NCI-H2081 treated with DMSO at 0.1 percent for 48 hours (cell line): ENCODE measurements at regions not wholly inside any gene's neighbourhood (a gene's known extent, or its start where the extent isn't known, plus 50 kb on each side); places are given as distances from the start of the nearest gene placed in this dataset.
"Not testable (repeated sequence)": the region's sequence is repeated elsewhere in the genome, so short reads cannot be mapped to it uniquely, and the experiment has no call there.

Source experiments
- DNase-seq: peaks from one replicate; lab custom pipeline; 2025; lab: John Stamatoyannopoulos, UW

DNA sequence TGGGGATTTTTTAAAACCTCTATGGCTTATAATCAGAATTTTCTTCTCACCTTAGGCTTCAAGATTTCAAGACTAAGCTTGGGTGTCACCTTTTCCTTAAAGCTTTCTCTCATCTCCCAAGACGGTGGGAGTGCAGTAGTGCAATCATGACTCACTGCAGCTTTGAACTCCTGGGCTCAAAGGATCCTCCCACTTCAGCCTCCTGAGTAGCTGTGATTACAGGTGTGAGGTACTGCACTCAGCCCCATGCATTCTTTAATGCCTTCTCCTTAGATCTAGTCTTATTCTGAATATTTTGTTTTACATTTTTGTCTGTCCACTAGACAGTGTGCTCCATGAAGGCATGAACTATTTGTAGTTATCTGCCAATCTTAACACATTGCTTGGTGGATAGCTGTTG is 55.7 kb upstream of the FAT3 start:
- no peak for DNase-seq

- no peak for DNase-seq
Measured at GRCh38 chr11:92167571-92167970, 57.0 kb upstream of the FAT3 start.

DNA sequence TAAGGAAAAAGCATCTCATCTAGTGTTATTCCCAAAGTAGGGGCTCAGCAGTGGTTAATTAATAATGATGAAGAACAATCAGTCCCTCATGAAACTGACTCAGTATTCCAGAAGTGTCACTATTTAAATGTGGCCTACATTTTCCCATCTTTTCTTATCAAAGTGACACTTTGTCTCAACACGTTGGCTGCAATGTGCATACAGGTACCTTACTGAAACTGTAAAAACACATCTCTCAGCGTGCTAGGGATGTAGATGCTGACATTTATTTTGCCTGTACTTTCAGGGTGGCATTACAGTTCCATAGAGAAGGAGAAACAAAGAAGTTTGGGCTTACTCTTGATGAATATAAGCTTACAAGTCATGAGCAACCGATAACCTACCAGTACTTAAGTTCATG is 58.3 kb upstream of the FAT3 start:
- no peak for DNase-seq

DNA sequence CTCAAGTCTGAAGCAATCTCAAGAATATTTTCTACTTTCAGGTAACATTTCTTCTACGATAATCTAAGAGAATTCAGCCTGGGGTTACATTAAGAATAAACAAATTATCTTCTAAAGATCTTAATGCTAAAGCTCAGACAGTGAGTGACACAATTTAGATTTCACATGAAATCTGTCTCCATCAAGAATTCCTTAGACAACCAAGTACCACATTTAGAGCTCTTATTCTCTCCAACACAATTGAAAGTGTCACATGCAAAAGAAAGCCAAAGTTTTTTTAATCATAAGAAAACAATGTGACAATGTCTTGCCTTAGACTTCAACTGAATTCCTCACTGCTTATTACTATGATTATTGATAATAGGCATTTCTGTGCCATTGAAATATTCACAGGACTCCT is 60.7 kb upstream of the FAT3 start:
- DNase-seq = no peak

- DNase-seq = no peak
Measured at GRCh38 chr11:92162776-92163175, 61.8 kb upstream of the FAT3 start.

GRCh38 chr11:92159931-92160330 is 64.7 kb upstream of the FAT3 start:
- DNase-seq = no peak

- DNase-seq = not testable (repeated sequence)
Measured at GRCh38 chr11:92157390-92157789, 67.2 kb upstream of the FAT3 start.

GRCh38 chr11:92154611-92155010 is 70.0 kb upstream of the FAT3 start:
- DNase-seq = no peak

DNA sequence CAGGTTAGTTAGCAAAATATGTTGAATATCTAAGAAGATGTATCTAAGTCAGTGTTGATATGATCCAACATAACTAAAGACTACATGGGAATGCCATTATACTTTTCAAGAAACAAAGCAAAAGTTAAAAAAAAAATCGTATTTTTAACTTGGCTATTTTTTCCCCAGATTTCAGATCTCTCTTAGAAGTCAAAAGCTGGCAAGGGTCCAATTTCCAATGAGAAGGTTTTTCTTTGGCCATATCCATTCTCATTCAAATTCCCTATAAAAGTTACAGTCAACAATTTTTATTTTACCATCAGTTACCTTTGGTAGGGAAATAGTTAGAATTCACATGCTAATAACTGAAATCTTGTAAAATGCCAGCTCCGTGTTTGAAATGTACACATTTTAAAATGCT is 70.5 kb upstream of the FAT3 start:
- DNase-seq = no peak

DNA sequence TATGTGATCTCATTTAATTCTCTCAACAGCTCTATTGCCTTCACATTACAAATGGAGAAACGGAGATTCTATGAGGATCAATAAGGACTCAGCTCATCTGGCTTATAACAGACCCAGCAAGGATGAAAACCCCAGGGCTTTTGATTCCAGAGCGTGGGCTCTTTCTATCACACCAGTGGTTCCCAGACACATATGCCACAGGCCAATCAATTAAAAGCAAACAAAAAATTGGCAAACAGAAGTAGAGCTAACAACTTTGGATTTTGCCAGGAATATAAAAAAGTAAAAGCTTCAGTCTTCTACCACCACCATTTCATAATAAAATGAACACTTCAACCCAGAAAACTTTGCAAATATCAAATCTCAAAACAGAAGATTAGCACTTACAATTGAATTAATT is 71.1 kb upstream of the FAT3 start:
- DNase-seq = no peak

- DNase-seq = no peak
Measured at GRCh38 chr11:92152245-92152644, 72.4 kb upstream of the FAT3 start.

DNA sequence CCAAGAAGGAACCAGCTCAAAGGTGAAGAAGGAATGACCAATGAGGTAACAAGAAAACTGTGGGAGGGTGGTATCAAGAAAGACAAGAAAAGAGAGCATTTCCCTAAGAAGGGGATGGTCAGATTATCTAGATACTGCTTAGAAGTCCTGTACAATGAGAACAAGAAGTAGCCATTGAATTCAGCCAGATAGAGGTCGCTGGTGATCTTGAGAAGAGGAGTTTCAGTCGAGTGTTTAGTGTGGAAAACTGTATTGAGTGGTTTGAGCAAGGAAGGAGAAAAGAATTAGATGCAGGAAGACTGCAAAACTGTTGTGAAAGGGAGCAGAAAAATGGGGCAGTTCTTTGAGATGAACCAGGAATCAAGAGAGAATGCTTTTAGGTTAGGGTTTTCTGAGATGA is 74.6 kb upstream of the FAT3 start:
- DNase-seq = no peak

GRCh38 chr11:92141725-92142124 is 82.9 kb upstream of the FAT3 start:
- DNase-seq = no peak

DNA sequence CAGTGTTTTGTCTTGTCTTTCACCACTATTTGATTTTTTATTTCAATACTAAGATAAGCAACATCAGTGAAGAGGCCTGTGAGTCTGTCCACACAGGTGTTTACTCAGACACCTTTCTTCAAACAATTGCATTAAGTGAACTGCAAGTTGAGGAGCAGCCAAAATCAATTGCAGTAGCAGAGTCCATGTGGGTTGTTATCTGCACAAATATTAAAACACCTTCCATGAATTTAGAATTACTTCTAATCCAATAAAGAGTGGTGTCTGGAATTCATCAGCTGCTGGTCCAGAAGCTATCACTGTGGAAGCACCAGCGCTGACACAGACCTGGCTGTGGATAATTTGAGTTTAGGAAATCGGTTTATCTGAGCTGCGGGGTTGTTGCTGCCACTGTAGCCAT is 83.5 kb upstream of the FAT3 start:
- no peak for DNase-seq

GRCh38 chr11:92140021-92140420 is 84.6 kb upstream of the FAT3 start:
- no peak for DNase-seq

DNA sequence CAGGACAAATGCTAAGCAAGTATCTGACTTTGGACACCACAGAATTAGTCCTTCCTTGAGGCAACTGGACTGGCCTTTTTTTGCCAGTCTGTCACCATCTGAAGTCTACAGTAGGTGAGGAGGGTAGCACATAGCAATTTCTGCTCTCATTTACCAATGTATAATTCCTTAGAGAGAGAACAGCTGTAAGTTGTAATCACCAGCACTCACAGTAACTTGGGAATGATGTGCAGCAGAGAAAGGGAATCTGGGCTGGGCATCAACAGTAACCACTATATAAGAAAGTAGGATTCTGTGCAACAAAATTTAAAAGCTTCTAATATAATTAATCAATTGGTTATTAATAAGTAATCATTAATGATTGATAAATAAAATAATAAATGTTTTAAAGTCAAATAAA is 86.3 kb upstream of the FAT3 start:
- DNase-seq = no peak

- no peak for DNase-seq
Measured at GRCh38 chr11:92137747-92138146, 86.9 kb upstream of the FAT3 start.

DNA sequence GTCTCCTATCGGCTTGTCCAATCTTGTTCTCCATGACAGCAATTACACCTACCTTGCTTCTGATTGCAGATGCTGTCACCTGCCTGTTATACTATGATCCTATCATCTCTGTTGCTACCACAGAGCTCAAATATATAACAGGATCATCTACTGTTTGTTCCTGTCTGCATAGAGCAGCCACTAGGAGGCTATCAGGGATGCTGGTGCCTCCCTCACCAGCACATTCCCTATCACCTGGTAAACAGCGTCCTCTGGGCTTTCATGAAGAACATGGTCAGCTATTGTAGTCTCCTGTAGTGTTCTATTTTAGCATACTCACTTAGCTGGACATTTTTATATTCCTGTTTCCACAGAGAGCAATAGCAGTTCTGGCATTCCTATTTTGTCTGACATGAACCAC is 87.8 kb upstream of the FAT3 start:
- no peak for DNase-seq

DNA sequence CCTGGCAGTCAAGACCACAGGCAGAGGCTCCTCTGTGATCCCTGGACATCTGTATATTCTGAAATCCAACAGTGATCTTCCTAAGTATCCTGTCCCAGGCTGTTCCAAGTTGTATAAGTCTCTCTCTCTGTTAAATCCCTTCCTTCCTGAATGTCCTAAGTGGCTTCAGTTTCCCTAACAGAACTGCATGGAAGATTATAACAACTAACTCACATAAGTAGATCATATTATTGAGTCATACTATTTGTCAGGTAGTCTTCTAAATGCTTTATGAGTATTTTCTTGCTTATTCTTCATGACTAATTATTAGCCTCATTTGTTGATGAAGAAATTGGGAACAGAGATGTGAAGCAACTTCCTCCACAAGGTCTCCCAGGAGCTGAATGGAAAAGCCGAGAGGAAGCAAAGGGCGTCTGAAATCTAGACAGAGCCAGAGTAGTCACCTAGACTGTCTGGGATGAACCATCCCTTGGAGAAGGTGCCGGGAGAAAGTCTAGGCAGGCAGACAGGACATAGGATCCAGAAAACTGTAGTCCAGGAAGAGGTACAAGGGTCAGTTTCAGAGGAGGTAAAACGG is 93.2 kb upstream of the FAT3 start:
- DNase-seq = no peak

- no peak for DNase-seq
Measured at GRCh38 chr11:92130421-92130831, 94.2 kb upstream of the FAT3 start.

- DNase-seq = no peak
Measured at GRCh38 chr11:92129811-92130210, 94.8 kb upstream of the FAT3 start.

DNA sequence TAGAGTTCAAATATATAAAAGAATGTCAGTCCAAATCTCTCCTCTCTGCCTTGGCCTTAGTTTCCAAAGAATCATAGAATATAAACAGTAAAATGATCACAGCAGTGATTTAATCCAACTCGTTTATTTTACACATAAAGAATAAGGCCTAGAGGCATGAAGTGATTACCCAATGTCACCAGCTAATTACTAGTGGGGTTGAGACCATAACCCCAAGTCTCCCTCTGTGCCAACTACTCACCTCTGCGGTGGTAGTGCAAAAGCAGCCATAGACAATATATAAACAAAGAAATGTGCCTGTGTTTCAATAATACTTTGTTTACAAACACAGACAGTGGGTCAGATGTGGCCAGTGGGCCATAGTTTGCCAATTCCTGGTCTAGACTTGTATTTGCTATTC is 96.6 kb upstream of the FAT3 start:
- DNase-seq = no peak

DNA sequence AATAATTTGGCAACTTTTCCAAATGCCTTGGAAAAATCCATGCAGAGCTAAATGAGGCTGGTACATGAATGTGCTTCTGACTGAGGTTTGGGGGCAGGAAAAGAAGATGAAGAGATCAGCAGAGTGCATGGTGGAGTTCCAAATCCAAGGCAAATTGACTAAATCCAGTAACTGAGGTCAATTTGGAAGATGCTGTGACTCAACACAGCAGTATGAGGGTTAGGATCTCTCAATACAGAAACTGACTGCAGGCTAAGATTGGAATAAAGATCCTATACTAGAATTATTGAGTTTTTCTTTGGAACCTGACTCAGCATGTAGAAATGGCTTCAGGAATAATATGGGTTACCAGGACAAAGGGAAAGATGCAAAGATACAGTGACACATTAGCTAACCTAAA is 99.3 kb upstream of the FAT3 start:
- no peak for DNase-seq

DNA sequence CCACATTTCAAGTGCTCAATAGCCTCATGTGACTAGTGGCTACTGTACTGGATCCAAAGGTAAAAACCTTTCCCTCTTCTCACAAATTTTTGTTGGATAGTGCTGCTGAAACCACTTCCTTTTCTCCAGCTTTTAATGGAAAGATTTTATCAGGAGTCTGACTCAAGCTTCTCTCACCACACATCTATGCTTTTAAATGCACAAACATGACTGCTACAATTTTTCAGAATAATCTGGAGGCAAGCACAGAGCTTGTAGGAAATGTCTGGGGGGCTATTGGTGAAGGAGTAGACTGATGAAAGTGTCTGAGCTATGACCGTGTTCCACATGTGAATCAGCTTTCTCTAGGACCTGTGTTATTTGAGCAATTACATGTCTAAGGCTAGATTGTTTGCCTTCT is 101.1 kb upstream of the FAT3 start:
- no peak for DNase-seq

- no peak for DNase-seq
Measured at GRCh38 chr11:92122561-92122960, 102.1 kb upstream of the FAT3 start.
